ENCODE measurements at regions not wholly inside any gene's neighbourhood (a gene's known extent, or its start where the extent isn't known, plus 50 kb on each side); places are given as distances from the start of the nearest gene placed in this dataset.

- TF ChIP-seq ZFX (IDR thresholded peaks at IDR 0.05; ENCODE audit: borderline replicate concordance) (no peak), CTCF (IDR thresholded peaks at IDR 0.05) (no peak)
Observed at GRCh38 chr3:115287198-115287597, 140.1 kb upstream of the ZBTB20 start.
